H1 (cell line): ENCODE measurements at regions not wholly inside any gene's neighbourhood (a gene's known extent, or its start where the extent isn't known, plus 50 kb on each side); places are given as distances from the start of the nearest gene placed in this dataset.

Experiments used
- CTCF ChIA-PET: fragments of 300-600 bp; sonication (Branson Sonifier 250); formaldehyde crosslinking; loops from one replicate; lab custom pipeline; 2021; ENCODE audit not compliant: partially characterized antibody; lab: Charles Lee
- POLR2A ChIA-PET: fragments of 300-600 bp; sonication (Branson Sonifier 250); formaldehyde crosslinking; loops from one replicate; lab custom pipeline; 2021; ENCODE audit warnings: inconsistent platforms; ENCODE audit not compliant: partially characterized antibody; lab: Charles Lee
- DNase-seq, 2 experiments: peaks; one replicate each; pipeline versions ENCODE4 v3.0.0 to v3.0.0-alpha.2; 2010 to 2022; ENCODE audit warnings: low spot score in 2 of 2, low read depth in 1 of 2, mixed read lengths in 1 of 2
- FAIRE-seq: peaks from 2 replicates; lab custom pipeline; 2011; peaks lifted over from hg19 to GRCh38; lab: Jason Lieb, UNC
- H2AFZ ChIP-seq: 2 replicates; pipeline ENCODE4 v1.8.1; 2012; ENCODE audit warnings: low read length, inconsistent platforms
- H2AK5ac ChIP-seq: 2 replicates; pipeline ENCODE4 v1.6.1; 2013; ENCODE audit warnings: low read depth, low read length
- H2BK120ac ChIP-seq: replicated peaks from 2 replicates; pipeline ENCODE3; 2013; ENCODE audit warnings: low read depth, low read length, inconsistent platforms
- H2BK12ac ChIP-seq: 2 replicates; pipeline ENCODE4 v1.6.1; 2013; ENCODE audit warnings: low read depth, low read length
- H2BK15ac ChIP-seq: 2 replicates; pipeline ENCODE4 v1.6.1; 2013; ENCODE audit warnings: low read length
- H2BK20ac ChIP-seq: 2 replicates; pipeline ENCODE4 v1.6.1; 2013; ENCODE audit warnings: low read length
- H2BK5ac ChIP-seq: 2 replicates; pipeline ENCODE4 v1.6.1; 2013; ENCODE audit warnings: low read depth, low read length
- H3K14ac ChIP-seq: 2 replicates; pipeline ENCODE4 v1.6.1; 2013; ENCODE audit warnings: inconsistent platforms; ENCODE audit not compliant: insufficient read length
- H3K18ac ChIP-seq: 2 replicates; pipeline ENCODE4 v1.6.1; 2013; ENCODE audit warnings: low read length; ENCODE audit errors: extremely low read depth
- H3K23ac ChIP-seq: 2 replicates; pipeline ENCODE4 v1.6.1; 2013; ENCODE audit warnings: inconsistent platforms; ENCODE audit not compliant: insufficient read length
- H3K23me2 ChIP-seq: 2 replicates; pipeline ENCODE4 v1.6.1; 2013; ENCODE audit warnings: low read depth, low read length
- H3K27ac ChIP-seq: 2 replicates; pipeline ENCODE4 v1.6.1; 2011; ENCODE audit warnings: low read depth, low read length, inconsistent platforms
- H3K27me3 ChIP-seq, 4 experiments: replicated peaks in 1 of 4; 1 replicate in 1 of 4; 2 replicates in 3 of 4; pipeline versions ENCODE4 v1.6.1 to v1.8.1; 2011 to 2013; ENCODE audit warnings: low read length in 3 of 4, mild to moderate bottlenecking in 3 of 4, inconsistent platforms in 2 of 4, mixed read lengths in 2 of 4, moderate library complexity in 1 of 4; ENCODE audit not compliant: control insufficient read depth in 3 of 4, insufficient read depth in 3 of 4; ENCODE audit errors: extremely low read depth in 1 of 4
- H3K36me3 ChIP-seq, 4 experiments: 2 replicates each; pipeline versions ENCODE4 v1.6.1 to v1.8.1; 2011 to 2013; ENCODE audit warnings: mild to moderate bottlenecking in 4 of 4, low read length in 3 of 4, moderate library complexity in 2 of 4, control low read depth in 1 of 4, inconsistent platforms in 1 of 4; ENCODE audit not compliant: insufficient read depth in 4 of 4, control insufficient read depth in 2 of 4
- H3K4ac ChIP-seq: replicated peaks from 2 replicates; pipeline ENCODE3; 2013; ENCODE audit warnings: low read length, low read depth, mixed read lengths, inconsistent platforms; ENCODE audit not compliant: insufficient read length
- H3K4me1 ChIP-seq, 4 experiments: replicated peaks in 1 of 4; 1 replicate in 1 of 4; 2 replicates in 3 of 4; pipeline versions ENCODE4 v1.6.1 to v1.8.1; 2011 to 2013; ENCODE audit warnings: low read length in 3 of 4, inconsistent platforms in 2 of 4, mixed read lengths in 1 of 4; ENCODE audit not compliant: insufficient read depth in 4 of 4, control insufficient read depth in 3 of 4
- H3K4me2 ChIP-seq, 2 experiments: 2 replicates each; pipeline versions ENCODE4 v1.6.1 to v1.8.1; 2011 to 2013; ENCODE audit warnings: low read depth in 2 of 2, low read length in 2 of 2, control low read depth in 1 of 2, inconsistent platforms in 1 of 2, mild to moderate bottlenecking in 1 of 2; ENCODE audit not compliant: insufficient read depth in 1 of 2
- H3K4me3 ChIP-seq, 4 experiments: fragments of 200-600, 300-600 bp in 1 of 4; sonication (generic), shearing (Covaris generic), sonication (Bioruptor Twin) in 1 of 4; 2 replicates each; pipeline versions ENCODE4 v1.5.1 to v1.8.1; 2011 to 2016; ENCODE audit warnings: low read length in 4 of 4, low read depth in 3 of 4, control low read depth in 2 of 4, inconsistent platforms in 2 of 4, mild to moderate bottlenecking in 2 of 4, mixed read lengths in 1 of 4, moderate library complexity in 1 of 4; ENCODE audit not compliant: insufficient read depth in 2 of 4; ENCODE audit errors: extremely low read depth in 1 of 4
- H3K56ac ChIP-seq: replicated peaks from 2 replicates; pipeline ENCODE3; 2013; ENCODE audit warnings: low read depth, mild to moderate bottlenecking, mixed read lengths, low read length, inconsistent platforms; ENCODE audit not compliant: insufficient read length
- H3K79me1 ChIP-seq: 2 replicates; pipeline ENCODE4 v1.6.1; 2013; ENCODE audit warnings: low read depth, low read length, control low read depth
- H3K79me2 ChIP-seq, 2 experiments: 2 replicates each; pipeline versions ENCODE4 v1.6.1 to v1.8.1; 2012 to 2013; ENCODE audit warnings: low read length in 2 of 2, mild to moderate bottlenecking in 2 of 2, inconsistent platforms in 1 of 2; ENCODE audit not compliant: insufficient read depth in 2 of 2, control insufficient read depth in 1 of 2
- H3K9ac ChIP-seq, 4 experiments: replicated peaks in 1 of 4; 1 replicate in 1 of 4; 2 replicates in 3 of 4; pipeline versions ENCODE4 v1.6.1 to v1.8.1; 2011 to 2013; ENCODE audit warnings: low read depth in 3 of 4, low read length in 3 of 4, control low read depth in 2 of 4, mild to moderate bottlenecking in 2 of 4, moderate library complexity in 2 of 4, inconsistent platforms in 1 of 4; ENCODE audit errors: extremely low read depth in 1 of 4
- H3K9me3 ChIP-seq, 2 experiments: 2 replicates each; pipeline versions ENCODE4 v1.6.1 to v1.8.1; 2012 to 2013; ENCODE audit warnings: mild to moderate bottlenecking in 2 of 2, moderate library complexity in 2 of 2, control low read depth in 1 of 2, inconsistent platforms in 1 of 2, low read depth in 1 of 2, low read length in 1 of 2, mixed read lengths in 1 of 2; ENCODE audit not compliant: insufficient read depth in 2 of 2
- H4K20me1 ChIP-seq, 2 experiments: replicated peaks in 1 of 2; 2 replicates each; pipeline versions ENCODE3 to v1.8.1; 2011 to 2013; ENCODE audit warnings: inconsistent platforms in 2 of 2, low read length in 2 of 2, mild to moderate bottlenecking in 1 of 2; ENCODE audit not compliant: insufficient read depth in 2 of 2, control insufficient read depth in 1 of 2
- H4K5ac ChIP-seq: 2 replicates; pipeline ENCODE4 v1.6.1; 2013; ENCODE audit warnings: low read length, low read depth, mixed read lengths, inconsistent platforms; ENCODE audit not compliant: insufficient read length
- H4K8ac ChIP-seq: 2 replicates; pipeline ENCODE4 v1.8.0; 2013; ENCODE audit warnings: mild to moderate bottlenecking, moderate library complexity, low read length, inconsistent platforms; ENCODE audit not compliant: insufficient read depth; ENCODE audit errors: extremely low read depth
- H4K91ac ChIP-seq: replicated peaks from 2 replicates; pipeline ENCODE3; 2013; ENCODE audit warnings: low read length, mixed read lengths, inconsistent platforms; ENCODE audit not compliant: insufficient read length
- ATF2 ChIP-seq: IDR thresholded peaks from 2 replicates; pipeline ENCODE4 v1.6.1; 2012; ENCODE audit warnings: low read length, inconsistent platforms
- CTCF ChIP-seq, 3 experiments: IDR thresholded peaks; 1 replicate in 2 of 3; 2 replicates in 1 of 3; pipeline versions ENCODE4 v1.5.1 to v1.6.1; 2011; ENCODE audit warnings: low read length in 3 of 3, mild to moderate bottlenecking in 3 of 3, inconsistent platforms in 2 of 3, low read depth in 1 of 3, moderate library complexity in 1 of 3; ENCODE audit not compliant: insufficient read depth in 1 of 3; ENCODE audit errors: control extremely low read depth in 1 of 3
- JUND ChIP-seq: IDR thresholded peaks from 2 replicates; pipeline ENCODE4 v1.6.1; 2011; ENCODE audit warnings: mild to moderate bottlenecking, improper control_type of control experiment, low read length
- RXRA ChIP-seq: IDR thresholded peaks from 2 replicates; pipeline ENCODE4 v1.6.1; 2011; ENCODE audit warnings: low read depth, mild to moderate bottlenecking, low read length, moderate library complexity; ENCODE audit not compliant: insufficient read depth
- SAP30 ChIP-seq: fragments of 300-600 bp; sonication (generic); IDR thresholded peaks from 2 replicates; pipeline ENCODE4 v1.7.1; 2012; ENCODE audit warnings: low read length, moderate library complexity, mild to moderate bottlenecking, inconsistent platforms; ENCODE audit not compliant: insufficient read depth, insufficient replicate concordance
- ZNF274 ChIP-seq: IDR thresholded peaks from 2 replicates; pipeline ENCODE4 v1.7.0; 2012; ENCODE audit warnings: low read length, borderline replicate concordance; ENCODE audit errors: extremely low read depth

GRCh38 chr6:48057601-48058000 is 53.4 kb downstream of the PTCHD4 start:
- Histone ChIP-seq H3K4me3 (no peak overlapping the region), H3K27ac (no peak overlapping the region), H3K23me2 (no peaks in the 10 kb centered on the region), H3K14ac (no peak overlapping the region), H3K27me3 (peaks cover 0 to 11% (median 5%) of the 10 kb centered on the region in 4 experiments; a peak in 4 of 7 replicates), H3K4me2 (no peak overlapping the region), H2BK120ac (no peak overlapping the region), H3K9me3 (no peaks in the 10 kb centered on the region), H3K79me1 (no peaks in the 10 kb centered on the region), H3K79me2 (no peaks in the 10 kb centered on the region), H4K91ac (no peak overlapping the region), H2AFZ (no peak overlapping the region), H4K20me1 (no peaks in the 10 kb centered on the region), H3K9ac (no peak overlapping the region), H3K23ac (no peak overlapping the region), H2AK5ac (no peak overlapping the region), H3K36me3 (no peaks in the 10 kb centered on the region), H2BK20ac (no peak overlapping the region), H3K18ac (no peak overlapping the region), H2BK12ac (no peak overlapping the region), H4K5ac (no peak overlapping the region), H4K8ac (no peak overlapping the region), H3K4me1 (0 out of 7 replicates have a peak, but pooled peaks cover 0 to 4% (median 0%) of the 10 kb centered on the region in 4 experiments), H3K4ac (no peak overlapping the region), H2BK5ac (no peak overlapping the region), H3K56ac (no peak overlapping the region), H2BK15ac (no peak overlapping the region)
- FAIRE-seq: no peak
- TF ChIP-seq SAP30 (no peak), ATF2 (no peak), CTCF (IDR thresholded peaks at IDR 0.05; ENCODE audit: control extremely low read depth in 1 of 3, insufficient read depth in 1 of 3, low read depth in 1 of 3, low read length in 3 of 3) (no peak), RXRA (no peak), ZNF274 (no peak), JUND (no peak)
- CTCF ChIA-PET: interaction anchor here (0.6 kb wide), 1 partner anchor 185 kb away, joined by 3 read pairs; no protein-coding TSS in a partner anchor
- no peak for DNase-seq
- POLR2A ChIA-PET: no interaction called here
